PFSK-1 (cell line): ENCODE measurements at regions not wholly inside any gene's neighbourhood (a gene's known extent, or its start where the extent isn't known, plus 50 kb on each side); places are given as distances from the start of the nearest gene placed in this dataset.

ENCODE experiments used
- POLR2AphosphoS5 ChIP-seq: IDR thresholded peaks from 2 replicates; pipeline ENCODE4 v1.6.1; 2012; ENCODE audit warnings: low read depth, mild to moderate bottlenecking, control low read depth, low read length, moderate library complexity
- REST ChIP-seq, 2 experiments: IDR thresholded peaks; 2 replicates each; pipeline versions ENCODE4 v1.6.1 to v1.8.0; 2011 to 2012; ENCODE audit warnings: low read depth in 2 of 2, low read length in 2 of 2, control low read depth in 1 of 2, inconsistent platforms in 1 of 2, mild to moderate bottlenecking in 1 of 2, moderate library complexity in 1 of 2; ENCODE audit not compliant: insufficient read depth in 1 of 2
- SIN3A ChIP-seq: IDR thresholded peaks from 2 replicates; pipeline ENCODE4 v1.6.1; 2012; ENCODE audit warnings: mild to moderate bottlenecking, low read length, moderate library complexity, borderline replicate concordance; ENCODE audit not compliant: insufficient read depth
- TAF1 ChIP-seq: IDR thresholded peaks from 2 replicates; pipeline ENCODE4 v1.6.1; 2012; ENCODE audit warnings: low read length, control low read depth, borderline replicate concordance; ENCODE audit not compliant: insufficient read depth

DNA sequence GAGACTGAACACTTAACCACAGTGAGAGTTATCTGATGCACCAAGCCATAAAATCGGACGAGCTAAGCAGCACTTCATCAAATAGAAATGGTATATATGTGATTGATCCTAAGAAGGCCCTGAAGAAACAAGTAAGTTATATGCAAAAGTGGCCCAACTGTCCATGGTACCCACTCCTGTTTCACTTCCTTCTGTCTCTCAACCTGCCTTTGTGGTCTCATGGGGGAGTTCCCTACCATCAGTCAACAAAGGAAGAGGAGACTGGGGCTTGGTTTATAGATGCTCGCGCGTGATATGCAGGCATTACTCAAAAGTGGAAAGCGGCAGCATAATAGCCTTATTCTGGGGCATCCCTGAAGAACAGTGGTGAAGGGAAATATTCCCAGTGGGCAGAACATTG lies 543.9 kb upstream of the ADGRL4 start:
- no peak for TF ChIP-seq REST (IDR thresholded peaks at IDR 0.05; ENCODE audit: insufficient read depth in 1 of 2, low read depth in 2 of 2, low read length in 2 of 2)
- TF ChIP-seq POLR2AphosphoS5 = no peak
- no peak for TF ChIP-seq TAF1
- TF ChIP-seq SIN3A = no peak
